HG02623 (cell line): ENCODE measurements at regions not wholly inside any gene's neighbourhood (a gene's known extent, or its start where the extent isn't known, plus 50 kb on each side); places are given as distances from the start of the nearest gene placed in this dataset.

Experiments used
- ATAC-seq: cut with Tn5 transposase; IDR thresholded peaks from one replicate; pipeline ENCODE4 v1.9.1; 2021; ENCODE audit warnings: moderate library complexity; ENCODE audit not compliant: unreplicated experiment

DNA sequence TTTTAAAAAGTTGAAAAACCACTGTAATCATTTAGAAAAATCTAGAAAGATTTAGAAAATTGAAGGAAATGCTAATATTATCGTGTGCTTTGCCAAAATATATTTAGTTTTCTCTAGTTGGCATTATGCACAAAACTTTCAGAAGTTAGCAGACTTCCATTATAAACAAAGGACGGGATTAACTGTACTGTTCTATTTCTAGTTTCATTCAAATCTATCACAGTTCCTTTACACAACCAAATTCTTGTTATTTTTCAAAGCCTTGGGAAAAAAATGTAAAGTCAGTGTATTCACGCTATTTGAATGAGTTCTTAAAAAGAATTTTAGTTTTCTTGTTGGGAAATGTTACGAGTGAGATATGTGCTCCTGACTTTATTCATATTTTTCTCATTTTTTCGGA is 277.8 kb downstream of the LMO7 start:
- ATAC-seq = no peak

DNA sequence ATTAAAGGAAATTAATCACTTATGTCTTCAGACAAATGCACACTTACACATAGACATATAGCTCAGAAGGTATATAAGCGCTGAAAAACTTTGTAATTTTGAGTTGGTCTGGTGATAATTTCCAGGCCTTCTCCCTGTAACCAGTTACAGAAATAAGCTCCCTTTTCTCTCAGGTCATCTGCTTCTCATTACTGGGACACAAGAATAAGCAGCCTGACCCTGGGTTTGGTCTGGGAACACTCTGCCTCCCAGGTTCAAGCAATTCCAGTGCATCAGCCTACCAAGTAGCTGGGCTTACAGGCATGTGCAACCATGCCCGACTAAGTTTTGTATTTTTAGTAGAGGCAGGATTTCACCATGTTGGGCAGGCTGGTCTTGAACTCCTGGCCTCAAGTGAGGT is 274.5 kb downstream of the LMO7 start:
- no peak for ATAC-seq
